SK-N-SH treated with all-trans-retinoic acid at 6 μM for 48 hours (cell line): ENCODE measurements at regions not wholly inside any gene's neighbourhood (a gene's known extent, or its start where the extent isn't known, plus 50 kb on each side); places are given as distances from the start of the nearest gene placed in this dataset.

Experiments used
- BACH2 ChIP-seq: fragments of 250-450 bp; sonication (Bioruptor Pico); IDR thresholded peaks from 2 replicates; pipeline ENCODE4 v1.9.0; 2021; ENCODE audit warnings: mild to moderate bottlenecking, borderline replicate concordance
- CSDC2 ChIP-seq: fragments of 250-450 bp; sonication (Bioruptor Pico); IDR thresholded peaks from 2 replicates; pipeline ENCODE4 v1.5.0; 2020; ENCODE audit warnings: mild to moderate bottlenecking, moderate library complexity
- GLIS3 ChIP-seq: fragments of 250-450 bp; sonication (Bioruptor Pico); IDR thresholded peaks from 2 replicates; pipeline ENCODE4 v1.5.0; 2020; ENCODE audit warnings: mild to moderate bottlenecking, moderate library complexity
- ZC3H10 ChIP-seq: fragments of 250-450 bp; sonication (Bioruptor Pico); IDR thresholded peaks from 2 replicates; pipeline ENCODE4 v1.5.1; 2021; ENCODE audit warnings: mild to moderate bottlenecking, moderate library complexity
- ZFP30 ChIP-seq: fragments of 450-650 bp; formaldehyde crosslinking; IDR thresholded peaks from 2 replicates; pipeline ENCODE4 v1.5.0; 2022; ENCODE audit warnings: mild to moderate bottlenecking, moderate library complexity
- ZNF565 ChIP-seq: fragments of 450-650 bp; formaldehyde crosslinking; conservative IDR thresholded peaks from 2 replicates; pipeline ENCODE4 v1.5.0; 2020; ENCODE audit warnings: low read depth, mild to moderate bottlenecking, moderate library complexity
- ZNF70 ChIP-seq: fragments of 450-650 bp; formaldehyde crosslinking; IDR thresholded peaks from 2 replicates; pipeline ENCODE4 v1.5.0; 2020; ENCODE audit warnings: mild to moderate bottlenecking, moderate library complexity
- ZNF8 ChIP-seq: fragments of 450-650 bp; formaldehyde crosslinking; IDR thresholded peaks from 2 replicates; pipeline ENCODE4 v1.5.0; 2020; ENCODE audit warnings: mild to moderate bottlenecking, moderate library complexity
- TF ChIP-seq, protein P1 (sequence below): fragments of 250-450 bp; sonication (Bioruptor Pico); IDR thresholded peaks from 2 replicates; pipeline ENCODE4 v1.5.1; 2020; ENCODE audit warnings: low read depth, mild to moderate bottlenecking, moderate library complexity
- TF ChIP-seq, protein P2 (sequence below): fragments of 250-450 bp; sonication (Bioruptor Pico); IDR thresholded peaks from 2 replicates; pipeline ENCODE4 v1.5.1; 2021; ENCODE audit warnings: mild to moderate bottlenecking, moderate library complexity
- TF ChIP-seq, protein P3 (sequence below): fragments of 250-450 bp; sonication (Bioruptor Pico); IDR thresholded peaks from 2 replicates; pipeline ENCODE4 v1.8.0; 2020; ENCODE audit warnings: mild to moderate bottlenecking, moderate library complexity, borderline replicate concordance
- TF ChIP-seq, protein P4 (sequence below): fragments of 250-450 bp; sonication (Bioruptor Pico); IDR thresholded peaks from 2 replicates; pipeline ENCODE4 v1.8.0; 2021; ENCODE audit warnings: low read depth, mild to moderate bottlenecking, moderate library complexity, borderline replicate concordance

DNA sequence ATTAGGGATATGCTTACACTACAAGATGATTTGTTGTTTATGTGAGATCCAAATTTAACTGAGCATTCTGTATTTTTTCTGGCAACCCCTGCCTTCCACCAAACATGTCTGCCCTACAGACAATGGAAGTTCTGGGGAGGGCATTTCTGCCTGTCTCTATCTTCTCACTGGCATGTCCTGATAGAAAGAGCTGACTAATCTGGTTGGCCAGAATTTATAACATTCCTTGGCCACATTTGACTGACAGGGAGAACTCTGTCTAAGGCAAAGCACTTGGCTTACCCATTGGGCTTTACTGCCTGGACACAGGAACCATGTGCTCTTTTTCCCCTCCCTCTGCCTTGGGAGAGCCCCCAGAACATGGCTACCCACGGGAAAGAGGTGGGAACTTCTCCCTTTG is 70.6 kb upstream of the TMEM178A start:
- TF ChIP-seq ZNF565 (CRISPR knock-in tag) (no peak), GLIS3 (CRISPR knock-in tag) (no peak), ZNF8 (CRISPR knock-in tag) (no peak), CSDC2 (no peak), ZNF70 (CRISPR knock-in tag) (no peak), BACH2 (CRISPR knock-in tag) (no peak), ZC3H10 (no peak), ZFP30 (no peak)
- TF ChIP-seq, protein P1, sequence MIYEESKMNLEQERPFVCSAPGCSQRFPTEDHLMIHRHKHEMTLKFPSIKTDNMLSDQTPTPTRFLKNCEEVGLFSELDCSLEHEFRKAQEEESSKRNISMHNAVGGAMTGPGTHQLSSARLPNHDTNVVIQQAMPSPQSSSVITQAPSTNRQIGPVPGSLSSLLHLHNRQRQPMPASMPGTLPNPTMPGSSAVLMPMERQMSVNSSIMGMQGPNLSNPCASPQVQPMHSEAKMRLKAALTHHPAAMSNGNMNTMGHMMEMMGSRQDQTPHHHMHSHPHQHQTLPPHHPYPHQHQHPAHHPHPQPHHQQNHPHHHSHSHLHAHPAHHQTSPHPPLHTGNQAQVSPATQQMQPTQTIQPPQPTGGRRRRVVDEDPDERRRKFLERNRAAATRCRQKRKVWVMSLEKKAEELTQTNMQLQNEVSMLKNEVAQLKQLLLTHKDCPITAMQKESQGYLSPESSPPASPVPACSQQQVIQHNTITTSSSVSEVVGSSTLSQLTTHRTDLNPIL (CRISPR knock-in tag) = no peak
- TF ChIP-seq, protein P2, sequence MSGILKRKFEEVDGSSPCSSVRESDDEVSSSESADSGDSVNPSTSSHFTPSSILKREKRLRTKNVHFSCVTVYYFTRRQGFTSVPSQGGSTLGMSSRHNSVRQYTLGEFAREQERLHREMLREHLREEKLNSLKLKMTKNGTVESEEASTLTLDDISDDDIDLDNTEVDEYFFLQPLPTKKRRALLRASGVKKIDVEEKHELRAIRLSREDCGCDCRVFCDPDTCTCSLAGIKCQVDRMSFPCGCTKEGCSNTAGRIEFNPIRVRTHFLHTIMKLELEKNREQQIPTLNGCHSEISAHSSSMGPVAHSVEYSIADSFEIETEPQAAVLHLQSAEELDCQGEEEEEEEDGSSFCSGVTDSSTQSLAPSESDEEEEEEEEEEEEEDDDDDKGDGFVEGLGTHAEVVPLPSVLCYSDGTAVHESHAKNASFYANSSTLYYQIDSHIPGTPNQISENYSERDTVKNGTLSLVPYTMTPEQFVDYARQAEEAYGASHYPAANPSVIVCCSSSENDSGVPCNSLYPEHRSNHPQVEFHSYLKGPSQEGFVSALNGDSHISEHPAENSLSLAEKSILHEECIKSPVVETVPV = no peak
- TF ChIP-seq, protein P3, sequence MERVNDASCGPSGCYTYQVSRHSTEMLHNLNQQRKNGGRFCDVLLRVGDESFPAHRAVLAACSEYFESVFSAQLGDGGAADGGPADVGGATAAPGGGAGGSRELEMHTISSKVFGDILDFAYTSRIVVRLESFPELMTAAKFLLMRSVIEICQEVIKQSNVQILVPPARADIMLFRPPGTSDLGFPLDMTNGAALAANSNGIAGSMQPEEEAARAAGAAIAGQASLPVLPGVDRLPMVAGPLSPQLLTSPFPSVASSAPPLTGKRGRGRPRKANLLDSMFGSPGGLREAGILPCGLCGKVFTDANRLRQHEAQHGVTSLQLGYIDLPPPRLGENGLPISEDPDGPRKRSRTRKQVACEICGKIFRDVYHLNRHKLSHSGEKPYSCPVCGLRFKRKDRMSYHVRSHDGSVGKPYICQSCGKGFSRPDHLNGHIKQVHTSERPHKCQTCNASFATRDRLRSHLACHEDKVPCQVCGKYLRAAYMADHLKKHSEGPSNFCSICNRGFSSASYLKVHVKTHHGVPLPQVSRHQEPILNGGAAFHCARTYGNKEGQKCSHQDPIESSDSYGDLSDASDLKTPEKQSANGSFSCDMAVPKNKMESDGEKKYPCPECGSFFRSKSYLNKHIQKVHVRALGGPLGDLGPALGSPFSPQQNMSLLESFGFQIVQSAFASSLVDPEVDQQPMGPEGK (CRISPR knock-in tag) = no peak
- TF ChIP-seq, protein P4, sequence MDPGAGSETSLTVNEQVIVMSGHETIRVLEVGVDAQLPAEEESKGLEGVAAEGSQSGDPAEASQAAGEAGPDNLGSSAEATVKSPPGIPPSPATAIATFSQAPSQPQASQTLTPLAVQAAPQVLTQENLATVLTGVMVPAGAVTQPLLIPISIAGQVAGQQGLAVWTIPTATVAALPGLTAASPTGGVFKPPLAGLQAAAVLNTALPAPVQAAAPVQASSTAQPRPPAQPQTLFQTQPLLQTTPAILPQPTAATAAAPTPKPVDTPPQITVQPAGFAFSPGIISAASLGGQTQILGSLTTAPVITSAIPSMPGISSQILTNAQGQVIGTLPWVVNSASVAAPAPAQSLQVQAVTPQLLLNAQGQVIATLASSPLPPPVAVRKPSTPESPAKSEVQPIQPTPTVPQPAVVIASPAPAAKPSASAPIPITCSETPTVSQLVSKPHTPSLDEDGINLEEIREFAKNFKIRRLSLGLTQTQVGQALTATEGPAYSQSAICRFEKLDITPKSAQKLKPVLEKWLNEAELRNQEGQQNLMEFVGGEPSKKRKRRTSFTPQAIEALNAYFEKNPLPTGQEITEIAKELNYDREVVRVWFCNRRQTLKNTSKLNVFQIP (CRISPR knock-in tag) = no peak
